GM12865 (cell line): ENCODE measurements at regions not wholly inside any gene's neighbourhood (a gene's known extent, or its start where the extent isn't known, plus 50 kb on each side); places are given as distances from the start of the nearest gene placed in this dataset.

ENCODE experiments used
- DNase-seq: peaks from one replicate; pipeline ENCODE4 v3.0.0; 2010; ENCODE audit warnings: low read depth
- H3K4me3 ChIP-seq: 2 replicates; pipeline ENCODE4 v1.5.1; 2011; ENCODE audit warnings: mild to moderate bottlenecking, low read depth, low read length, control low read depth
- CTCF ChIP-seq: IDR thresholded peaks from 2 replicates; pipeline ENCODE4 v1.5.1; 2011; ENCODE audit warnings: low read length, control low read depth, low read depth, inconsistent platforms; ENCODE audit not compliant: insufficient read depth; ENCODE audit errors: missing control alignments

GRCh38 chr22:47609653-47610052 lies 847.2 kb downstream of the TBC1D22A start:
- H3K4me3 ChIP-seq, result no peak overlapping the region
- no peak for TF ChIP-seq CTCF
- DNase-seq, result no peak

DNA sequence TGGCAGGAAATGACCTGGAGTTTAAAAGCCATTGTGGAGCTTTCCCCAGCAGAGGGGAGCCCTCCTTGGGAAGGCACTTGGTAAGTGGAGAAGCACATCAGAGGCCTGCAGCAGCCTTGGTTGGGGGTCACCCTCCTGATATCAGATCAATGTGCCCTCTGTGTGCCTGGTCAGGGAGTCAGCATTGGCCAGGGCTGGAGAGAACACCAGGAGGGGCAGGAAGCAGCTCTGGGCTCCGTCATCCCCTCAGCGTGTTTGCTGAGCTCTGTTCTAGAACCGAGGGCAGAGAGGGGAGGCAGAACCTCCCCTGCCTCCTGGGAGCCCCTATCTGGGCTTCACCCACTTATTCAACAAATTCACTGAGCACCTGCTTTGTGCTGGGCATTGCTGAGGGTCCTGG lies 846.0 kb downstream of the TBC1D22A start:
- DNase-seq, result no peak
- TF ChIP-seq CTCF, result no peak
- no peak overlapping the region for H3K4me3 ChIP-seq

DNA sequence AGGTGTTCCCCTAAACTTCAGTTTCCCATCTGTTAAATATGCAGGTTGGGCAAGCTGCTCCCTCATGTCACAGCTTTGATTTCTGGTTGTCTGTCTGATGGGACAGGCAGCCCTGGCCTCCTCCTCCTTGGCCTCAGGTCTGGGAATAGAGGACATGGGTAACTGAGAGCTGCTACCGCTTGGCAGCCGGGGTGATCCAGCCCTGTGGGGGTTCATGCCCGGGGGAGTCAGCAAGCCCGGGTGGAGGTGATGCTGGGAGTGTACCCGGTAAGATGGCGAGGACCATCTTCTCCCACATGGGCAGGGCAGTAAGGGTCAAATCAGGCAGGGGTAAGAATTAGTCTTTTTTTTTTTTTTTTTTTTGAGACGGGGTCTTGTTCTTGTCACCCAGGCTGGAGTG lies 845.0 kb downstream of the TBC1D22A start:
- H3K4me3 ChIP-seq, result no peak overlapping the region
- TF ChIP-seq CTCF, result no peak
- DNase-seq, result no peak

DNA sequence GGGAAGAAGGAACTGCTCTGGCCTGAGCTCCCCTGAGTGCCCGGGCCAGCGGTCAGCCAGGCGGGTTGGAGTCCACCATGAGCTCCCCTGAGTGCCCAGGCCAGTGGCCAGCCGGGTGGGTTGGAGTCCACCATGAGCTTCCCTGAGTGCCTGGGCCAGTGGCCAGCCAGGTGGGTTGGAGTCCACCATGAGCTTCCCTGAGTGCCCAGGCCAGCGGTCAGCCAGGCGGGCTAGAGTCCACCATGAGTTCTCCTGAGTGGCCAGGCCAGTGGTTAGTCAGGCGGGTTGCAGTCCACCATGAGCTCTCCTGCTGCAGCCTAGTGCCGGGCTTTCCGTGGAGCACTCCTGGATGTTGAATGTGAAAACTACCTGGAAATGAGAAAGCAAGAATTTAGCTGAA lies 844.0 kb downstream of the TBC1D22A start:
- no peak overlapping the region for H3K4me3 ChIP-seq
- no peak for DNase-seq
- TF ChIP-seq CTCF, result no peak

GRCh38 chr22:47605886-47606285 lies 843.4 kb downstream of the TBC1D22A start:
- no peak for TF ChIP-seq CTCF
- no peak overlapping the region for H3K4me3 ChIP-seq
- DNase-seq, result no peak

DNA sequence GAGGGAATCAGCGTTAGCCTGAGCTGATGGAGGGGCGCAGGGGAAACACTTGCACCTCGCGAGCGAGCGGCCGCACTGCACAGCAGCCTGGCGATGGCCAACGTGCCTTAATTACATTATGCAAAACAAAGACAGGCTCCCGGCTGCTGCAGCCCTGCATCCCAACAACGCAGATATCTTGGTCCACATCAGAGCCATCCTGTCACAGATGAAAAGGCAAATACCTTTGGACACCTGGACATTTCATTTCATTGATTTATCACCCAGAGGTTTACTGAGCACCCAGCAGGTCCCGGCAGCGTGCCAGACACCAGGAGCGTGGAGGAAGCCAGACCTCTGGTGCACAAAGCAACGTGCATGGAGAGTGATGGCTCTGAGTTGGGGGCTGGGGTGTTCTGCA lies 843.0 kb downstream of the TBC1D22A start:
- DNase-seq, result no peak
- no peak overlapping the region for H3K4me3 ChIP-seq
- TF ChIP-seq CTCF, result no peak

DNA sequence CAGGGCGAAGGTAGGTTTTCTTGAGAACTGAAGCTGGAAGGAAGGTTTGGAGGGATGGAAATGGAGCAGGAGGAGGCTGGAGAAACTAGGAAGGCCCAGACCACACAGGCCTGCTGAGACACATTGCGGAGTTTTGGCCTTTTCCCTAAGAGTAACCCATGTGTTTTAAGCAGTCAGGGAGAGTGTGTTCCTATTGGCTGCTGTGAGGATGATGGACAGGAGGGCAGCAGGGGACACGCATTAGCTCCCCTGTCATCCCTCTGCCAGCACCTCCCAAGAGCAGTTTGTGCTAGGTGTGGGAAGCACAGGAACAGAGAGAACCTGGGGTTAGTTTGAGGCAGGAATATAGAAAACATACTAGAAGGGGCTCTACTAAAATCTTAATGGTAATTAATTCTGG lies 842.1 kb downstream of the TBC1D22A start:
- DNase-seq, result no peak
- no peak overlapping the region for H3K4me3 ChIP-seq
- no peak for TF ChIP-seq CTCF
